AG09309 (cell line): ENCODE measurements at regions not wholly inside any gene's neighbourhood (a gene's known extent, or its start where the extent isn't known, plus 50 kb on each side); places are given as distances from the start of the nearest gene placed in this dataset.

Source experiments
- DNase-seq: peaks from one replicate; pipeline ENCODE4 v3.0.0-alpha.2; 2010; ENCODE audit warnings: low read depth
- H3K4me3 ChIP-seq: 2 replicates; pipeline ENCODE4 v1.5.1; 2011; ENCODE audit warnings: mild to moderate bottlenecking, low read depth, low read length, moderate library complexity; ENCODE audit not compliant: control insufficient read depth
- CTCF ChIP-seq: IDR thresholded peaks from 2 replicates; pipeline ENCODE4 v1.5.1; 2011; ENCODE audit warnings: mild to moderate bottlenecking, low read depth, low read length, inconsistent platforms; ENCODE audit not compliant: insufficient read depth, control insufficient read depth; ENCODE audit errors: missing control alignments

GRCh38 chr3:182261041-182261440 lies 532.3 kb upstream of the ATP11B start:
- no peak for TF ChIP-seq CTCF
- no peak overlapping the region for H3K4me3 ChIP-seq
- no peak for DNase-seq

- no peak for TF ChIP-seq CTCF
- no peak overlapping the region for H3K4me3 ChIP-seq
- no peak for DNase-seq
Observed at GRCh38 chr3:182268711-182269110, 524.6 kb upstream of the ATP11B start.

GRCh38 chr3:182276512-182276911 lies 516.8 kb upstream of the ATP11B start:
- DNase-seq = no peak
- no peak overlapping the region for H3K4me3 ChIP-seq
- no peak for TF ChIP-seq CTCF

- DNase-seq = no peak
- no peak for TF ChIP-seq CTCF
- H3K4me3 ChIP-seq = no peak overlapping the region
Observed at GRCh38 chr3:182284793-182285192, 508.5 kb upstream of the ATP11B start.

- TF ChIP-seq CTCF = no peak
- DNase-seq = no peak
- no peak overlapping the region for H3K4me3 ChIP-seq
Observed at GRCh38 chr3:182292591-182292990, 500.7 kb upstream of the ATP11B start.

GRCh38 chr3:182294256-182294655 lies 499.0 kb upstream of the ATP11B start:
- DNase-seq = no peak
- H3K4me3 ChIP-seq = no peak overlapping the region
- TF ChIP-seq CTCF = no peak

- no peak for DNase-seq
- TF ChIP-seq CTCF = no peak
- no peak overlapping the region for H3K4me3 ChIP-seq
Observed at GRCh38 chr3:182294696-182295095, 498.6 kb upstream of the ATP11B start.
